ENCODE measurements at regions not wholly inside any gene's neighbourhood (a gene's known extent, or its start where the extent isn't known, plus 50 kb on each side); places are given as distances from the start of the nearest gene placed in this dataset.

- H3K27ac ChIP-seq (ENCODE audit: low read length) = no peak overlapping the region
- no peak overlapping the region for H3K9ac ChIP-seq (ENCODE audit: low read depth, low read length)
- H3K4me1 ChIP-seq (ENCODE audit: insufficient read depth, low read length) = no peaks in the 10 kb centered on the region
- H3K27me3 ChIP-seq (ENCODE audit: insufficient read depth, low read length) = no peaks in the 10 kb centered on the region
- H3K4me3 ChIP-seq (ENCODE audit: low read length) = no peak overlapping the region
- H3K9me3 ChIP-seq (ENCODE audit: insufficient read depth, low read depth, low read length) = no peaks in the 10 kb centered on the region
- no peaks in the 10 kb centered on the region for H3K36me3 ChIP-seq (ENCODE audit: insufficient read depth, low read depth, low read length)
Observed at GRCh38 chr7:115429918-115430317, 508.0 kb downstream of the MDFIC start.

GRCh38 chr7:115417662-115418061, 495.8 kb downstream of the MDFIC start:
- Histone ChIP-seq H3K27me3 (ENCODE audit: insufficient read depth, low read length) (no peaks in the 10 kb centered on the region), H3K9ac (ENCODE audit: low read depth, low read length) (no peak overlapping the region), H3K27ac (ENCODE audit: low read length) (no peak overlapping the region), H3K36me3 (ENCODE audit: insufficient read depth, low read depth, low read length) (no peaks in the 10 kb centered on the region), H3K4me1 (ENCODE audit: insufficient read depth, low read length) (no peaks in the 10 kb centered on the region), H3K4me3 (ENCODE audit: low read length) (no peak overlapping the region), H3K9me3 (ENCODE audit: insufficient read depth, low read depth, low read length) (no peaks in the 10 kb centered on the region)

DNA sequence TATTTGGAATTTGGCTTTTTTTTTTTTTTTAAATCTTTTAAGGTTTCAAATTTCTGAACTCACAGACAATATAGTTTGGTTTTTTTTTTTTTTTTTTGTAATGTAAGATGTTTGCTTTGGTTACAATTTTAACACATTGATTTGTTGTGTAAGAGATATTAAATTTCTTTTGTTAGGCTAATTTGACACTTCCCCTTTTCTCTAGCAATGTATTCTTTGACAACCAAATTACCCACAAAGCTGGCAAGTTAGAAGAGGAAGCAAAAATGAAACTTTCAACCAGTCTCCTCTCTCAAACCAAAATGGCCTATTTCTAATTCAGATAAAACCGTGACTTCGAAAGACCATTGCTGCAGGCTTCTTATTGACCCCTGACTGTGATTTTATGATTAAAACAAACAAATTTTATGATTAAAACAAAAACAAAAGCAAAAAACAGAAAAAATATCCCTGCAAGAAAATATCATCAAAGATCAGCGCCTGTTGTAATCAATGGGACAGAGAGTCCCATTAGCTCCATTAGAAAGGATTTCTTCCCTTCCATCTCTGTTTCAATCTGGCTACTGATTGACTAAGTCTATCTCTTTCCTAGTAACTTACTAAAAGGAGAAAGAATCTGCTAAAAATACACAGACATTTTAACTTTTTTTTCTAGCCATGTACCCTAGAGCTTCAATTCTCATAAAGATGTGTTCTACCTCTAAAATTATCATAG, 489.2 kb downstream of the MDFIC start:
- no peaks in the 10 kb centered on the region for H3K27me3 ChIP-seq (ENCODE audit: insufficient read depth, low read length)
- no peaks in the 10 kb centered on the region; the same call in 1 of the 2 replicates for H3K4me1 ChIP-seq (ENCODE audit: insufficient read depth, low read length)
- H3K36me3 ChIP-seq (ENCODE audit: insufficient read depth, low read depth, low read length) = no peaks in the 10 kb centered on the region
- no peaks in the 10 kb centered on the region for H3K9me3 ChIP-seq (ENCODE audit: insufficient read depth, low read depth, low read length)
- H3K9ac ChIP-seq (ENCODE audit: low read depth, low read length) = no peak overlapping the region
- H3K27ac ChIP-seq (ENCODE audit: low read length) = no peak overlapping the region
- no peak overlapping the region for H3K4me3 ChIP-seq (ENCODE audit: low read length)

GRCh38 chr7:115410434-115410820, 488.5 kb downstream of the MDFIC start:
- H3K4me1 ChIP-seq (ENCODE audit: insufficient read depth, low read length) = no peaks in the 10 kb centered on the region; the same call in 1 of the 2 replicates
- no peaks in the 10 kb centered on the region for H3K9me3 ChIP-seq (ENCODE audit: insufficient read depth, low read depth, low read length)
- no peak overlapping the region for H3K9ac ChIP-seq (ENCODE audit: low read depth, low read length)
- no peaks in the 10 kb centered on the region for H3K36me3 ChIP-seq (ENCODE audit: insufficient read depth, low read depth, low read length)
- H3K27me3 ChIP-seq (ENCODE audit: insufficient read depth, low read length) = no peaks in the 10 kb centered on the region
- no peak overlapping the region for H3K4me3 ChIP-seq (ENCODE audit: low read length)
- H3K27ac ChIP-seq (ENCODE audit: low read length) = no peak overlapping the region

DNA sequence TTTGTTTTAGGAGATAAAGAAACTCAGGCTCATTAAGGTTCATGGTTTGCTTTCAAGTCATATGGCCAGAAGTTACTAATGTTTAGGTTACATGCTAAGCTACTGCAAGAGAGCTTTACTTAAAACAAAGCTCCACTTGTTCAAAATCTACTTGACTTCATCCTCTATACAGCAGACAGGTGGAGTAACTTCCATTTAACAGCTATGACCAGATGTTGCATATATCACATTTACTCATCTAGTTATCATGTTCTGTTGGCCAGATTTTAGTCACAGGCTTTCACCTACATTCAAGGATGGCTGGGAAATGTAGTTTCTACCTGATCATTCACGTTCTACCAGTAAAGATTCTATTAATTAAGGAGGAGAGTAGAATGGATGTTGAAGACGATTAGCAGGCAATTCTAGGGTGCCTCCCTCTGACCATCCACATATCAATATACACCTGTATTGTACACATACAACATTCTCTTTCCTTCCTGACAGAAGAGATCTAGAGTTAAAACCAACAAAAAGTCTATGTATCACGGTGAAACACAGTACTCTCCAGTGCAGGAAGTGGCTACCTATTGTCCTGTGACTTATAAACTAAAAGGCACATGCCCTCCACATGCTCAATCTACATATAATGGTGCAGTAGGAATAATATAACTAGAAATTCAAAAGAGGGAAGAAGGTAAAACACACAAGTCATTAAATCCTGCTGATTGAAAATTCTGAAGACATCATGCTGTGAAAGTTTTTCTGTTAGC, 488.0 kb downstream of the MDFIC start:
- Histone ChIP-seq H3K9ac (ENCODE audit: low read depth, low read length) (no peak overlapping the region), H3K4me3 (ENCODE audit: low read length) (no peak overlapping the region), H3K27ac (ENCODE audit: low read length) (no peak overlapping the region)

DNA sequence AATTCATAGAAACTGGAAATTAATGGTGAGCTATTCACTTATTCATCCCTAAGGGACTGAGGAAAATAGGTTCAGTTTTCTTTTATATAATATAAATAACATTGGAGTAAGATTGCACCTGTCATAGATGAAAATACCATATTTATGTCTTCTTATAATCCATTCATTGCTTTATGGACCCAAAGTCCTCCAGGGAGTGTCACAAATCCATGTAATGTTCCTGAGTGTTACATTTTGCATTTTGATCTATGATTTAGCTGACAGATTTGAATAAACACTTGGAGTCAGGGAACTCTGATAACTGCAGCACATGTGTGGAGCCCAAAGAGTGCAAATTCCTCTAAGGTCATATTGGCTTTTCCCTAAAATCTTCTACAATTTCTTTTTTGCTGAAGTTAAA, 484.3 kb downstream of the MDFIC start:
- H3K27me3 ChIP-seq (ENCODE audit: insufficient read depth, low read length) = no peaks in the 10 kb centered on the region
- no peak overlapping the region for H3K4me3 ChIP-seq (ENCODE audit: low read length)
- no peaks in the 10 kb centered on the region for H3K36me3 ChIP-seq (ENCODE audit: insufficient read depth, low read depth, low read length)
- H3K4me1 ChIP-seq (ENCODE audit: insufficient read depth, low read length) = no peaks in the 10 kb centered on the region; the same call in 1 of the 2 replicates
- no peaks in the 10 kb centered on the region for H3K9me3 ChIP-seq (ENCODE audit: insufficient read depth, low read depth, low read length)
- H3K27ac ChIP-seq (ENCODE audit: low read length) = no peak overlapping the region
- no peak overlapping the region for H3K9ac ChIP-seq (ENCODE audit: low read depth, low read length)

More for the DNA sequence above, 488.0 kb downstream of the MDFIC start:
- Histone ChIP-seq H3K4me1 (ENCODE audit: insufficient read depth, low read length) (no peaks in the 10 kb centered on the region; the same call in 1 of the 2 replicates), H3K36me3 (ENCODE audit: insufficient read depth, low read depth, low read length) (no peaks in the 10 kb centered on the region), H3K9me3 (ENCODE audit: insufficient read depth, low read depth, low read length) (no peaks in the 10 kb centered on the region), H3K27me3 (ENCODE audit: insufficient read depth, low read length) (no peaks in the 10 kb centered on the region)

DNA sequence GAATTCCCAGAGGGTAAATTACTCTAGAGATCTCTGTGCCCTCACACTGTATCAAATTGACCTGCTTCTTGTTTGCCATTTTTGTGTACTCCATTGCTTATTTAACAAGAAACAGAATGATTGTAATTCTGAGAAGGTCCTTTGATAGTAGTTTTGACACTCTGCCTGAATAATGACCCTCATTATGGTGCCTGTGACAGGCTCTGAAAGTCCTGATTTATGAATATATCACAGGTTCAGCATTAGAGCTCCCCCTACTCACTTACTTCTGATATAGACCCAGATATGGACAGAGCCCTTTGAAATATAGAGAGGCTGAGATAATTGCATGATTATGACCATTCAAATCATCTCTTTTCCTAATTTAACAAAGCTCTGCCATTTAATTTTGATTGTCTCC, 465.2 kb downstream of the MDFIC start:
- H3K4me1 ChIP-seq (ENCODE audit: insufficient read depth, low read length) = no peaks in the 10 kb centered on the region; the same call in 1 of the 2 replicates
- no peak overlapping the region for H3K4me3 ChIP-seq (ENCODE audit: low read length)
- H3K27me3 ChIP-seq (ENCODE audit: insufficient read depth, low read length) = no peaks in the 10 kb centered on the region
- no peak overlapping the region for H3K27ac ChIP-seq (ENCODE audit: low read length)
- no peaks in the 10 kb centered on the region for H3K9me3 ChIP-seq (ENCODE audit: insufficient read depth, low read depth, low read length)
- H3K36me3 ChIP-seq (ENCODE audit: insufficient read depth, low read depth, low read length) = no peaks in the 10 kb centered on the region
- no peak overlapping the region for H3K9ac ChIP-seq (ENCODE audit: low read depth, low read length)

DNA sequence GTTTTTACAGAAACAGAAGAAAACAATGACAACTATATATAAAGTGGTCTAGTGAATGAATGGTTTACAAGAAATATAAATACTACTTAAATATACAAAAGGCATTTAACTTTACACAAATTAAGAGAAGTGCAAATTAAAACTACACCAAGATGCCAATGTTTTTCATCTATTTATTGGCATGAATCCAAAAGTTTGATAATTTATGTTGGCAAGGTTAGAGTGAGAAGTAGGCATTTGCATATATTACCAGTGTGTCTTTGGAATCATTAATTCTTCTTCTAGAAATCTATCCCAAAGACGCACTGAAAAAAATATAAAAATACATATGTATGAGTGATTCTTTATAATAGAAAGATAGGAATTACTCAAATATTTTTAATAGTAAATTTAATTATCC, 457.4 kb downstream of the MDFIC start:
- H3K4me1 ChIP-seq (ENCODE audit: insufficient read depth, low read length) = no peaks in the 10 kb centered on the region
- H3K4me3 ChIP-seq (ENCODE audit: low read length) = no peak overlapping the region
- H3K27me3 ChIP-seq (ENCODE audit: insufficient read depth, low read length) = no peaks in the 10 kb centered on the region
- H3K9ac ChIP-seq (ENCODE audit: low read depth, low read length) = no peak overlapping the region
- H3K9me3 ChIP-seq (ENCODE audit: insufficient read depth, low read depth, low read length) = no peaks in the 10 kb centered on the region
- H3K27ac ChIP-seq (ENCODE audit: low read length) = no peak overlapping the region
- no peaks in the 10 kb centered on the region for H3K36me3 ChIP-seq (ENCODE audit: insufficient read depth, low read depth, low read length)

GRCh38 chr7:115368998-115369397, 447.1 kb downstream of the MDFIC start:
- H3K36me3 ChIP-seq (ENCODE audit: insufficient read depth, low read depth, low read length) = no peaks in the 10 kb centered on the region
- H3K27me3 ChIP-seq (ENCODE audit: insufficient read depth, low read length) = no peaks in the 10 kb centered on the region
- no peaks in the 10 kb centered on the region for H3K4me1 ChIP-seq (ENCODE audit: insufficient read depth, low read length)
- no peaks in the 10 kb centered on the region for H3K9me3 ChIP-seq (ENCODE audit: insufficient read depth, low read depth, low read length)
- no peak overlapping the region for H3K27ac ChIP-seq (ENCODE audit: low read length)
- H3K9ac ChIP-seq (ENCODE audit: low read depth, low read length) = no peak overlapping the region
- no peak overlapping the region for H3K4me3 ChIP-seq (ENCODE audit: low read length)

- no peaks in the 10 kb centered on the region for H3K4me1 ChIP-seq (ENCODE audit: insufficient read depth, low read length)
- no peak overlapping the region for H3K9ac ChIP-seq (ENCODE audit: low read depth, low read length)
- no peaks in the 10 kb centered on the region for H3K27me3 ChIP-seq (ENCODE audit: insufficient read depth, low read length)
- H3K27ac ChIP-seq (ENCODE audit: low read length) = no peak overlapping the region
- H3K9me3 ChIP-seq (ENCODE audit: insufficient read depth, low read depth, low read length) = no peaks in the 10 kb centered on the region
- H3K4me3 ChIP-seq (ENCODE audit: low read length) = no peak overlapping the region
- H3K36me3 ChIP-seq (ENCODE audit: insufficient read depth, low read depth, low read length) = no peaks in the 10 kb centered on the region
Observed at GRCh38 chr7:115363916-115364315, 442.0 kb downstream of the MDFIC start.

DNA sequence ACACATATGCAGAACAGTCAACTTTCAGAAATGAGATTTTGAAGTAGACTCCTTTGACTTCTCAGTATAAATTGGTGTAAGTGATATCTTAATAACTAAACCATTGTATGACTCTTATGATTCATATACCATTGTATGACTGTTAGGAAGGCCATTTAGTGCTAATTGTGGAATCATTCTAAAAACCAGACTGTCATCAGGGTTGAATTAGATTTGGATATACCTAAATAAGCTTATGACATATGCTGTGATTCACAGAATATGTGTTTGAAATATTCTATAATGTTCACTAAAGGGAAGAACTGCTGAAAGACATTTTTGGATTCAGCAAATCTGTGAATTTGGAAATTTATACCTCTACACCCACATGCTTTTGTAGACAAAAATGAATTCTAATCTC, 438.1 kb downstream of the MDFIC start:
- no peaks in the 10 kb centered on the region for H3K4me1 ChIP-seq (ENCODE audit: insufficient read depth, low read length)
- H3K27me3 ChIP-seq (ENCODE audit: insufficient read depth, low read length) = no peaks in the 10 kb centered on the region
- H3K9me3 ChIP-seq (ENCODE audit: insufficient read depth, low read depth, low read length) = no peaks in the 10 kb centered on the region
- H3K36me3 ChIP-seq (ENCODE audit: insufficient read depth, low read depth, low read length) = no peaks in the 10 kb centered on the region
- no peak overlapping the region for H3K9ac ChIP-seq (ENCODE audit: low read depth, low read length)
- H3K4me3 ChIP-seq (ENCODE audit: low read length) = no peak overlapping the region
- no peak overlapping the region for H3K27ac ChIP-seq (ENCODE audit: low read length)

- Histone ChIP-seq H3K4me3 (ENCODE audit: low read length) (no peak overlapping the region), H3K36me3 (ENCODE audit: insufficient read depth, low read depth, low read length) (no peaks in the 10 kb centered on the region), H3K27ac (ENCODE audit: low read length) (no peak overlapping the region), H3K9me3 (ENCODE audit: insufficient read depth, low read depth, low read length) (no peaks in the 10 kb centered on the region), H3K27me3 (ENCODE audit: insufficient read depth, low read length) (no peaks in the 10 kb centered on the region), H3K9ac (ENCODE audit: low read depth, low read length) (no peak overlapping the region), H3K4me1 (ENCODE audit: insufficient read depth, low read length) (no peaks in the 10 kb centered on the region)
Observed at GRCh38 chr7:115359119-115359518, 437.2 kb downstream of the MDFIC start.
